HS-27A (cell line): ENCODE measurements at regions not wholly inside any gene's neighbourhood (a gene's known extent, or its start where the extent isn't known, plus 50 kb on each side); places are given as distances from the start of the nearest gene placed in this dataset.

ENCODE experiments used
- DNase-seq: peaks from one replicate; pipeline ENCODE4 v3.0.0-alpha.2; 2012; ENCODE audit warnings: low read depth, missing footprints

DNA sequence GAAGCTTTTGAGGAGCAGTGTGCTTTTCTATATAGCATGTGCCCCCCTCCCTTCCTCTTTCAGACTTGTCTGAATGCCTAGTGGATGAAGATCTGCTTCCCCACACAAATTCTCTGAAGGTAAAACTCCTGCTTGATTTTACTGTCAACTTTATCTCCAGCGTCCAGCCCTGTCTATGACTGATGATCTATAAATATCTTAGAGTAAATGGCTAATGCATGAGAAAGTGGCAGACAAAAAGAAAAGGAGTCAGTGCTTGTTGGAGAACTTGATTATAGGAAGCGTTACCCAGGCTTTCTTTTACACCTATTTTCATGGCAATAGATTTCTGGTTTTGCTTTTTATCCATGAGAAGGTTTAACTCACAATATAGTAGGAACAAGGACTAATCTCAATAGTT is 168.3 kb upstream of the HS3ST1 start:
- DNase-seq = no peak

DNA sequence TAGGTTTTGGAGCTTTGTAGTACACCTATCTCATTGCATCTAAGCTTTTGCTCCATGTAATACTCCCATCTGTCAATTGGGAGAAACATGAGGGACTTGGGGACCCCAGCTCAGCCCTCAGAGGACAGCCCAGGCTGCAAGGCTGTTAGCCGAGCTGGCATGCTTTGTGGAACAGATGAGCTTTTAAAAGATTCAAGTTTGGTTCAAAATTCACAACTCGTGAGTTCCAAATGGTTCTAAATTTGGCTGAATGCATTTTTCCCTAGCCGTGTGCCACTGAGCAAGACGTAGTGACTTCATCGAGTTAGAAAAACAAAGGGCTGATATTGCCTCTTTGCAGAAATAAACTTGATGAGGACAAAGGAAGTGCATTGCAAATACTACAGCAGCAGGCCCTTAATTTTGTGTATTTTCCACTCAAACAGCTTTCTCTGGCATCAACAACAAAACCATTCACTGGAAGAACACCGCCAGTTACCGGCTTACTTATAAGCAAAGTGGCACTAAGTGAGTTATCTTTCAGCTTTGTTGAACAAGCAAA is 165.0 kb upstream of the HS3ST1 start:
- DNase-seq = no peak

- no peak for DNase-seq
Measured at GRCh38 chr4:11592276-11592675, 163.6 kb upstream of the HS3ST1 start.

- DNase-seq = no peak
Measured at GRCh38 chr4:11590132-11590531, 161.4 kb upstream of the HS3ST1 start.

DNA sequence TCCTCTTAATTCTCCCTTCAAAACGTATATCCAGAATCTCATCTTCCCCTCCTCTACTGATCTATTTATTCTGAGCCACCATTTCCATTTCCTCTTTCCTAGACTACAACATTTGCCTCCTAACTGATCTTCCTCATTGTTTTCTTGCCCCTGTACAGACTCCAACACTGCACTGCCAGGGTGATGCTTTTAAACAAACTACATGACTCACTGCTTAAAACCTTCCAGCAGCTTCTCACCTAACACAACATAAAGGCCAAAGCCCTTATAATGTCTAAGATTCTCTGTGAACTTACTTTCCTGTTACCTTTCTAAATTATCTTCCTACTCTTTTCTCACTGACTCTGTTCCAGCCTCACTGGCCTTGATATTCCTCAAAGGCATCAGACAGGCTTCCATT is 161.0 kb upstream of the HS3ST1 start:
- DNase-seq = no peak

- no peak for DNase-seq
Measured at GRCh38 chr4:11587797-11588196, 159.1 kb upstream of the HS3ST1 start.

GRCh38 chr4:11585506-11585905 is 156.8 kb upstream of the HS3ST1 start:
- no peak for DNase-seq

DNA sequence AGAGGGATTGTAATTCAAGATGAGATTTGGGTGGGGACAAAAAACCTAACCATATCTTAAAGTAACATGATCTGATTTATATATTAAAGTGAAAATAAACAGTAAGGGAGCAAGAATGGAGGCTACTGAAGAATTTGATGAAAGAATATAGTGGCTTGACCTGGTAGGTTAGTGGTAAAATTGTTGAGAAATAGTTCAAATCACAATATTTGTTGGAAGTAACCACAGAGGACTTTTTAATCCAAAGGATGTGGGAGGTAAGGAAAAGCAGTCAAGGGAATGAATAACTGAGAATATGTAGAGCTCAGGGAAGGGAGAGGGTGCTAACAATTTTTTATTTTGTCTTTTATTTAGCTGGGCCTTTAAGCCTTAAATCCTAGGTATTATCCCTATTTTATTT is 139.8 kb upstream of the HS3ST1 start:
- no peak for DNase-seq

DNA sequence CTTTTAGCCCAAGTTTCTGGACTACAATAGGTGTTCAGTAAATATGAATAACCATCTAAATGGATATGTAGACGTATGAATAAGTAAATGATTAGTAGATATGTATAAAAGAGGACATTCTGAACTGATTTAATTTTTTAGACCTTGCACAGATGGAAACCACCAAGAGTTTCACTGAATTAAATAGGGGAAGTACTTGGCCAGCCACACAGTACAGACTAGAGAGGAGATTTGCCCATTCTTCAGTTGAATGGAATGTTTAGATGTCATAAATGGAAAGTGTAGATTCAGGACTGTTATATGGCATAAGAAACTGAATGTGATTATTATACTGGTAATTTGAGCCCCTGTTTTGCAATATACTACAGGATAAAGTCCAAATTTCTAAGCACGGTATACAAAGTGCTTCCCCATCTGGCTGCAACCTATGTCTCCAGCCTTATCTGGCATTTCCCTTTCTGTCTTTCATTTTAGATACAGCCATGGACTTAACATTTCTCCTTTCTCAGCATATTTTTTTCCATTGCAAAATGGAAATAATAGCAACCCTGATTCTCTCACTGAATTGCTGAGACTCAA is 137.8 kb upstream of the HS3ST1 start:
- DNase-seq = no peak

DNA sequence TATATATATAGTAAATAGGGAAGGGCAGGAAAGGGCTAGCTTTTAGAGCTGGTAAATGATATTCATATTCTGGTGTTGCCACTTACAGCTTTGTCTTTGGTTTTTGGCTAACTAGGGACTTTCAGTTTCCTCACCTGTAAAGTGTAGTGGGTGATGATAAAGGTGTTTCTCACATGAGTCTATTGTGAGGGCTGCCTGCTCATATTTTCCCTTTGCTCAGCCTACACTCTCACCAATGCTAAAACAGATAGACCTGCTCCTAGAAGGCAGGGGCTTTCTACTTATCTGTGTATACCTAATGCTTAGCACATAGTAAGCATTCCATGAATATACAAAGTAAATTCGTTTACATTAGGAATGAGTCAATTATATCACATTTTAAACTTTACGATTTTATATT is 137.2 kb upstream of the HS3ST1 start:
- no peak for DNase-seq

DNA sequence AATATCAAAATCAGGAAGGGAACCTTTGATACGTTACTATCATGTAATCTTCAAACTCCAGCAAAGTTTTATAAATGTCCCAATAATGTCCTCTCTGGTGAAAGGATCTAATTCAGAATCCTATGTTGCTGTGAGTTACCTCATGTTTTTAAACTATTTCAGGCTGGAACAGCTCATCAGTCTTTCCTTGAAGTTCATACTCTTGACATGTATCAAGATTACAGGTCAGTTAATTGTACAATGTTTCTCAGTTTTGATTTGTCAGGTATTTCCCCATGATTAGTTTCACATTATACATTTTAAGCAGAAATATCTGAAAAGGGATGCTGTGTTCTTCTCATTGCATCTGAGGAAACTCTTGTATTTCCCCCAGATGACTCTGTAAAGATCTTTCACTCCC is 136.5 kb upstream of the HS3ST1 start:
- no peak for DNase-seq

GRCh38 chr4:11564021-11564420 is 135.3 kb upstream of the HS3ST1 start:
- DNase-seq = no peak

DNA sequence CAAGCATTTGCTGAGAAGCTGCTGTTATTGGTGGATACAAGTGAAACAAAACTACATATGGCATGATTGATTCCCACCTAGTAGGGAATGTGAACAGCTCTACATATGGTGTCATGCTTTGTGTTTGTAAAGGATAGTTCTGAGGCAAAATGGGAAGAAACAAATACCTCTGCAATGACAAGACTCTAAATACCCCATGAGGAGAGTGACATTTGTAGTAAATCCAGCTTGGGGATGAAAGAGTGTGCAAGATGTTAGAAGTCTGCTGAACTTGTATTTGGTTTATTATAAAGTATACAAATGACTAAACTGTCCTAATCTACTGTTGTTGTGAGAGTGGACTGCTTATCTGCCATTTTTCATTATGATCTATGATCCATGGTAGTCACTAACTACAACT is 120.8 kb upstream of the HS3ST1 start:
- DNase-seq = no peak

DNA sequence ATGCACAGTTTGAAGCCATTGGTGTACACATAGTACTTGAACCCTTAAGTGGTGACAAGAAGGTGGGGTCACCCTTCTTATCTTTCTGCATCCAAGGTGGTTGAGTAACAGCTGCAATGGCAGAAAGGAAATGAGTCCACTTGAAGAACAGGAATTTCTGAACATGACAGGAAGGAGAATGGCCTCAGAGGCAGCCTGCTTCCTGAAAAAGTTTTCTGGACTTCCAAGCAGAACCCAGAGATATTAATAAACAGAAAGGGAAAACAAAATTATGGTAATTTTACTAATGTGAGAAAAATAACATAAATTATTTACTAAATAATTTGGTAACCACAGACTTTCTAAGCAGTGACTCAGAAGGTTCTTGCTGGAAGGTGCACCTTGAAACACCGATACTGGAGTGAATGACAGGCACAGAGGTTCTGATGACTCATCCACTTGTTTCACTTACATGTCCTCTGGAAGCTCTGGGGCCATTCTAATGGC is 119.9 kb upstream of the HS3ST1 start:
- no peak for DNase-seq

DNA sequence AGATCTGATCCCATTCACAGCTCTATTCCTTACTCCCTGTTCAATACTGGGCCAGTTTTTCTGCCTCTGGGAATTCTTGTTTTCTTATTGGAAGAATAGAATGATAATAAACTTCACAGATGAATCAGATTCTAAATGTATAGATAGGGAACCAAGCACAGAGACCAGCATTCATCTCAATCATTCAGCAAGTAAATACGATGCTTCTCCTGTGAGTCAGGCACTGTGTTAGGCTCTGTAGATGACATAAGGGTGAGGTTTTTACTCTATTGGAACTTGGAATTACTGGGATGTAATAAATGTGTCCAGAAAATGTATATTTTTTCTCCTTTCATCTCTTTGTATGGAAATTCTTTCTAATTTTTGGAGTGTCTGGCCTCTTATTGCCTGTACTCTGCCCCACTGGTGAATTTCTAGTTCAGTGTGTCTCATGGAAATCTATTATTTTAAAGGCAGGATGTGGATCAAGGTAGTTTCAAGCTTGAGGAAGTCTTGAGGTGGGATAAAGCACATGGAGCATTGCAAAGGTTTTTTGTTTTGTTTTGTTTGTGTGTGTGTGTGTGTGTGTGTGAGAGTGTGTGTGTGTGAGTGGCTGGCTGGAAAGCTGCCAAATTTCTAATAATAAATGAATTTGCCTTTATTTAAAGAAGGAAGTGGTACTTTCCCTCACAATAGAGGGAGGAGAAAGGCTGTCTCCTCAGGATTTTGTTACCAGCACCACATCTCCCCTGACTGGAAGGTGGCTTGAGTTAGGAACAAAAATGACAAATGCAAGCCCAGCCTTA is 117.9 kb upstream of the HS3ST1 start:
- DNase-seq = no peak

- DNase-seq = no peak
Measured at GRCh38 chr4:11545651-11546050, 117.0 kb upstream of the HS3ST1 start.

- no peak for DNase-seq
Measured at GRCh38 chr4:11544211-11544610, 115.5 kb upstream of the HS3ST1 start.

GRCh38 chr4:11543706-11544105 is 115.0 kb upstream of the HS3ST1 start:
- DNase-seq = no peak

GRCh38 chr4:11542952-11543351 is 114.3 kb upstream of the HS3ST1 start:
- DNase-seq = no peak

DNA sequence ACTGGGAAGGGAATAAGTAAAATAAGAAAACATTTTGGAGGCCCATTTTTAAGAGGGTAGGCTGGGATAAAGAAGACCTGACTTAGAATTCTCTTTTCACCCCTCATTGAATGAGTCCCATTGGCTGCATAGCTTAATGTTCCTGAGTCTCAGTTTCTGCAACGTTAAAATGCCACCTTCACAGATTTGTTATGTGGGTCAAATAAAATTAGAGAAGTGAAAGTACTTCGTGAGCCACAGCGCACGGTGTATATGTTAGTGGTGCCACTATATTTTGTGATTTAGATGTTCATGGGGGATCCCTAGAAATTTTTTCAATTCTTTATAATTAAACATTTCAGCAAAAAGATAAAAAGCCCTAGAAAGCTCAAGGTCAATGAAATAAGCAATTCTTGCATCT is 109.2 kb upstream of the HS3ST1 start:
- DNase-seq = no peak

DNA sequence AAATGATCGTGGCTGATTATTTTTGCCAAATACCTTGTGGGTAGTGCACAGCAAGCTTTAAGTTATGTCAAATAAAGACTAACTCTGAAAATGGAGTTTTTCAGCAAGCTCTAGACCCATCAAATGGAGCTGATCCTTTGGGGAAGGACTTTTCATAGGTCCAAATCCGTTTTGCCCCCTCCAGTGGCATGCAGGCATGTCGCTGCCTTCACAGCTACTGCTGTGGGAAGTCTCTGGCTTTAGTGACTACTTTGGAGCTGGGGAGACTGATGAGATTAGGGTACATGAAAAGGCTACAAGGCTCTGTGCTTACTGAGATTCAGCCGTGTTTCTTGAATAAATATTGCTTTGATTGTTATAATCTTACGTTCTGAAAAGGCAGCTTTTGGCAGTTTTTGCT is 106.6 kb upstream of the HS3ST1 start:
- DNase-seq = no peak

DNA sequence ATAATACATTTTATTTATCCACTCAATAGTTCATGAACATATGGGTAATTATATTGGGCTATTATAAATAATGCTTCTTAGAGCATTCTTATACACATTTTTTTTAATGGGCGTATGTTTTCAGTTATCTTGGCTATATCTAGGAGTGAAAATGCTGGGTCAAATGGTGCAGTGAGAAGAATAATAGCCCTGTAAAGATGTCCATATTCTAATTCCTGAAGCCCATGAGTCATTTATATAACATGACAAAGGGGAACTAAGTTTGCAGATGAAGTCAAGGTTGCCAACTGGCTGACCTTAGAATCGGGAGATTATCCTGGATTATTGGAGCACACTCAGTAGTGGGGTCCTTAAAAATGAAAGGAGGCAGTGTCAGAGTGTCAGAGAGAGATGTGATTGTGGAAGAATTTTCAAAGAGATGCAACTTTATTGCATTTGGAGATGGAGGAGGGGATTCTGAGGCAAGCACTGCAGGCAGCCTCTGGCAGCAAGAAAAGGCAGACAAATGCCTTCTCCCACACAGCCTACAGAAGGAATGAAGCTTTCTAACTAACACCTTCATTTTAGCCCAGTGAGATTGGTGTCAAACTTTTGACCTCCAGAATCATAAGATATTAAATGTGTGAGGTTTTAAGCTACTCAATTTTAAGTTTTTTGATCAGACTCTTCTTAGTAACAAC is 106.1 kb upstream of the HS3ST1 start:
- no peak for DNase-seq

DNA sequence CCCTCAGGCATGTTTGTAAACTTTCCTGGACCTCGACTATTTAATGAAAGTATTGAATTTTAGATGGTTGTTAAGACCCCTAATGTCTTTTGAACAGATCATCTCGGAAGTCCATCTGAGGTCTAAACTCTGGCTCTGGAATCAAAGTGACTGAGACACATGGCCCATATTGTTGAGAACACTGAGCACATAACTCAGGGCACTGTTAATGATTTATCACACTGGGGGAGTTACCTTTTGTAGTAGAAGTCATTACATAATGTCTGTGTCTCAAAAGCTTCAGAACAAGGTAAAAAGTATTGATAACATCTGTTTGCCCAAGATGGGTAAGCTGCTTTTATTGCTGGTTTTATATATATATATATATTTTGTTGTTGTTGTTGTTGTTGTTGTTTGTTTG is 103.4 kb upstream of the HS3ST1 start:
- DNase-seq = no peak
